ENCODE measurements at regions not wholly inside any gene's neighbourhood (a gene's known extent, or its start where the extent isn't known, plus 50 kb on each side); places are given as distances from the start of the nearest gene placed in this dataset.

DNA sequence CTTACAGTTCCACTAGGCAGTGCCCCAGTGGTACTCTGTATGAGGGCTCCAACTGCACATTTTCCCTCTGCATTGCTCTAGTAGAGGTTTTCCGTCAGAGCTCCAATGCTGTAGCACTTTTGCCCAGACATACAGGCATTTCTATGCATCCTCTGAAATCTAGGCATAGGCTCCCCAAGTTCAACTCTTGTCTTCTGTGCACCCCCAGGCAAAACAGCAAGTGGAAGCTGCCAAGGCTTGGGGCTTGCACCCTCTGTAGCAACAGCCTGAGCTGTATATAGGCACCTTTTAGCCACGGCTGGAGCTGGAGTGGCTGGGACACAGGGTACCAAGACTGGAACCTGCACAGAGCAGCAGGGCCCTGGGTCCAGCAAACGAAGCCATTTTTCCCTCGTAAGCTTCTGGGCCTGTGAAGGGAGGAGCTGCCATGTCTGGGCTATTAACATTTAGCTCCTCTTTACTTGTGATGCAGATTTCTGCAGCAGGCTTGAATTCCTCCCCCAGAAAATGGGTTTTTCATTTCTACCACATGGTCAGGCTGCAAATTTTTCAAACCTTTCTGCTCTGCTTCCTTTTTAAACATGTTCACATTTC, 596.2 kb upstream of the ADGRB3 start:
- H3K4me3 ChIP-seq (ENCODE audit: low read depth, low read length): no peak overlapping the region

GRCh38 chr6:68032217-68032616, 602.9 kb upstream of the ADGRB3 start:
- Histone ChIP-seq H3K4me3 (ENCODE audit: low read depth, low read length) (no peak overlapping the region), H3K27ac (no peak overlapping the region), H3K36me3 (no peaks in the 10 kb centered on the region), H3K9me3 (ENCODE audit: severe bottlenecking) (no peaks in the 10 kb centered on the region), H3K27me3 (ENCODE audit: insufficient read depth, low read depth, severe bottlenecking) (no peaks in the 10 kb centered on the region)
- TF ChIP-seq, protein P1, sequence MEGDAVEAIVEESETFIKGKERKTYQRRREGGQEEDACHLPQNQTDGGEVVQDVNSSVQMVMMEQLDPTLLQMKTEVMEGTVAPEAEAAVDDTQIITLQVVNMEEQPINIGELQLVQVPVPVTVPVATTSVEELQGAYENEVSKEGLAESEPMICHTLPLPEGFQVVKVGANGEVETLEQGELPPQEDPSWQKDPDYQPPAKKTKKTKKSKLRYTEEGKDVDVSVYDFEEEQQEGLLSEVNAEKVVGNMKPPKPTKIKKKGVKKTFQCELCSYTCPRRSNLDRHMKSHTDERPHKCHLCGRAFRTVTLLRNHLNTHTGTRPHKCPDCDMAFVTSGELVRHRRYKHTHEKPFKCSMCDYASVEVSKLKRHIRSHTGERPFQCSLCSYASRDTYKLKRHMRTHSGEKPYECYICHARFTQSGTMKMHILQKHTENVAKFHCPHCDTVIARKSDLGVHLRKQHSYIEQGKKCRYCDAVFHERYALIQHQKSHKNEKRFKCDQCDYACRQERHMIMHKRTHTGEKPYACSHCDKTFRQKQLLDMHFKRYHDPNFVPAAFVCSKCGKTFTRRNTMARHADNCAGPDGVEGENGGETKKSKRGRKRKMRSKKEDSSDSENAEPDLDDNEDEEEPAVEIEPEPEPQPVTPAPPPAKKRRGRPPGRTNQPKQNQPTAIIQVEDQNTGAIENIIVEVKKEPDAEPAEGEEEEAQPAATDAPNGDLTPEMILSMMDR (IDR thresholded peaks at IDR 0.05; ENCODE audit: low read depth, low read length): no peak
- no peak for DNase-seq

More for the DNA sequence above, 596.2 kb upstream of the ADGRB3 start:
- Histone ChIP-seq H3K27ac (no peak overlapping the region), H3K36me3 (no peaks in the 10 kb centered on the region), H3K9me3 (ENCODE audit: severe bottlenecking) (no peaks in the 10 kb centered on the region), H3K27me3 (ENCODE audit: insufficient read depth, low read depth, severe bottlenecking) (no peaks in the 10 kb centered on the region)
- DNase-seq: no peak
- TF ChIP-seq, protein P1 (IDR thresholded peaks at IDR 0.05; ENCODE audit: low read depth, low read length): no peak

DNA sequence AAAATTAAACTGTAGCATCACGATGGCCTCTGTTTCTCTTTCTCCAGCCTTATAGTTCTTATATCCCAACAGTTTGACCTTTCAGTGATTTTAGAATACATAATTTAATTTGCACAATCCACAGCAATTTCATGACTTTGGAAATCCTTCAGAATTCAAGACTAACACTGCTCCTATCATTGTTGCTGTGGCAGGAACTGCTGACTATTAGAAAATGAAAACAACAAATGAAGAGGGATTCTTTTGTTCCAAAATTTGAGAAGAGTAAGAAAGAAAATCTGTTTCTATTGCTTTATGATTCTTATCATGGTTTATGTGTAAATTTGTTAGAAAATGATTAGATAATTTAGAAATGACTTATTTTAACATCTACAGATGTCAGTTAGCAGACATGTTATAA, 604.0 kb upstream of the ADGRB3 start:
- H3K27ac ChIP-seq: no peak overlapping the region
- TF ChIP-seq, protein P1 (IDR thresholded peaks at IDR 0.05; ENCODE audit: low read depth, low read length): no peak
- no peak for DNase-seq

DNA sequence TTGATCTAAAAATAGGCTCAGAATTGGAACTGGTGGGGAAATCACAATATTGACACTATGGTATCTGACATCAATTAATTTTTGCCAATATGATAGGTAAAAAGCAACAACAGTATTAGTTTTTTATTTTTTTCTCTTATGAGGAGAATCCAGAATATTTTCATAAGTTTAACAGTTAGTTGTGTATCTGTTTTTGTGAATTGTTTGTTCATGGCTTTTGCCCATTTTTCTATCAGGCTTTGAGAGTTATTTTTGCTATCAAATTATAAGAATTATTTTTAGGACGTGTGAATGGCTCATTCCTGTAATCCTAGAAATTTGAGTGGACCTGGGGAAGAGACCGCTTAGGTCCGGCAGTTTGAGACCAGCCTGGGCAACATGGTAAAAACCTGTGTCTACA, 608.6 kb upstream of the ADGRB3 start:
- H3K9me3 ChIP-seq (ENCODE audit: severe bottlenecking): no peaks in the 10 kb centered on the region
- no peak for DNase-seq
- TF ChIP-seq, protein P1 (IDR thresholded peaks at IDR 0.05; ENCODE audit: low read depth, low read length): no peak
- no peaks in the 10 kb centered on the region for H3K27me3 ChIP-seq (ENCODE audit: insufficient read depth, low read depth, severe bottlenecking)
- no peaks in the 10 kb centered on the region for H3K36me3 ChIP-seq
- no peak overlapping the region for H3K27ac ChIP-seq
- no peak overlapping the region for H3K4me3 ChIP-seq (ENCODE audit: low read depth, low read length)

More for the DNA sequence above, 604.0 kb upstream of the ADGRB3 start:
- Histone ChIP-seq H3K4me3 (ENCODE audit: low read depth, low read length) (no peak overlapping the region), H3K36me3 (no peaks in the 10 kb centered on the region), H3K27me3 (ENCODE audit: insufficient read depth, low read depth, severe bottlenecking) (no peaks in the 10 kb centered on the region), H3K9me3 (ENCODE audit: severe bottlenecking) (no peaks in the 10 kb centered on the region)

GRCh38 chr6:68025764-68026163, 609.3 kb upstream of the ADGRB3 start:
- Histone ChIP-seq H3K4me3 (ENCODE audit: low read depth, low read length) (no peak overlapping the region), H3K27ac (no peak overlapping the region), H3K27me3 (ENCODE audit: insufficient read depth, low read depth, severe bottlenecking) (no peaks in the 10 kb centered on the region), H3K36me3 (no peaks in the 10 kb centered on the region), H3K9me3 (ENCODE audit: severe bottlenecking) (no peaks in the 10 kb centered on the region)
- no peak for DNase-seq
- TF ChIP-seq, protein P1 (IDR thresholded peaks at IDR 0.05; ENCODE audit: low read depth, low read length): no peak
